ENCODE measurements at regions not wholly inside any gene's neighbourhood (a gene's known extent, or its start where the extent isn't known, plus 50 kb on each side); places are given as distances from the start of the nearest gene placed in this dataset.

DNA sequence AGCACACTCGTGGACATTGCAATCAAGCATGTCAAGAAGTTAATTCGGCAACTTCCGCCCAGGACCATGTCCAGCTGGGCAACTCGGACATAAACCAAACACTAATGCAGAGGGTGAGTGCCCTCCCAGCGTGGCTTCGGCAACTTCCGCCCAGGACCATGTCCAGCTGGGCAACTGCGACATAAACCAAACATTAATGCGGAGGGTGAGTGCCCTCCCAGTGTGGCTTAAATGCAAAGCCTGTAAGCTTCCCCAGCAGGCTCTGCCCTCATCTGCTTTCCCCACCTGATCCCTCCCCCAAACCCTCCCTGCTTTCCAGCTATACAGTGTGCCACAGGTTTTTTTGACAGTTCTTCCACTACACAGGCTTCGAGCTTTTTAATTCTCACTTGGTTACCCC lies 143.4 kb downstream of the PXDC1 start:
- TF ChIP-seq, protein P1, sequence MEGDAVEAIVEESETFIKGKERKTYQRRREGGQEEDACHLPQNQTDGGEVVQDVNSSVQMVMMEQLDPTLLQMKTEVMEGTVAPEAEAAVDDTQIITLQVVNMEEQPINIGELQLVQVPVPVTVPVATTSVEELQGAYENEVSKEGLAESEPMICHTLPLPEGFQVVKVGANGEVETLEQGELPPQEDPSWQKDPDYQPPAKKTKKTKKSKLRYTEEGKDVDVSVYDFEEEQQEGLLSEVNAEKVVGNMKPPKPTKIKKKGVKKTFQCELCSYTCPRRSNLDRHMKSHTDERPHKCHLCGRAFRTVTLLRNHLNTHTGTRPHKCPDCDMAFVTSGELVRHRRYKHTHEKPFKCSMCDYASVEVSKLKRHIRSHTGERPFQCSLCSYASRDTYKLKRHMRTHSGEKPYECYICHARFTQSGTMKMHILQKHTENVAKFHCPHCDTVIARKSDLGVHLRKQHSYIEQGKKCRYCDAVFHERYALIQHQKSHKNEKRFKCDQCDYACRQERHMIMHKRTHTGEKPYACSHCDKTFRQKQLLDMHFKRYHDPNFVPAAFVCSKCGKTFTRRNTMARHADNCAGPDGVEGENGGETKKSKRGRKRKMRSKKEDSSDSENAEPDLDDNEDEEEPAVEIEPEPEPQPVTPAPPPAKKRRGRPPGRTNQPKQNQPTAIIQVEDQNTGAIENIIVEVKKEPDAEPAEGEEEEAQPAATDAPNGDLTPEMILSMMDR (IDR thresholded peaks at IDR 0.05; ENCODE audit: insufficient read depth, low read depth, low read length, missing control alignments) = no peak
- no peak overlapping the region for H3K4me3 ChIP-seq (ENCODE audit: low read length)
- DNase-seq (ENCODE audit: low read depth) = no peak

DNA sequence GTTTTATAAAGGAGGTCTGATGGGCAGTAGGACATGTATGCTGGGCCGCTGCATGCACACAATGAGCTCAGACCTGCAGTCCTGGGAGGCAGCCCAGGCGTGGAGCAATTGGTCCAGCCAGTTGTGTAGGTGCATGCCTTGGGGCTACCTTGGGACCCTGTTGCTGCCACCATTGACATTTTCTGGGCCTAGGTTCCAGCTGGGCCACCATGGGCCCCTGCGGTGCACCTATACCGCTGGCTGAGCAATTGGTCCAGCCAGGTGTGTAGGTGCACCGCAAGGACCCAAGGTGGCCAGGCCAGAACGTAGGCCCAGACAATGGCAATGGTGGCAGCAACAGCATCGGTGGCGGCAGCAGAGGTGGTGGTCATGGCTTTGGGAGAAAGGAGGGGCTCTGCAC lies 143.9 kb downstream of the PXDC1 start:
- TF ChIP-seq, protein P1 (IDR thresholded peaks at IDR 0.05; ENCODE audit: insufficient read depth, low read depth, low read length, missing control alignments) = no peak
- DNase-seq (ENCODE audit: low read depth) = no peak
- H3K4me3 ChIP-seq (ENCODE audit: low read length) = no peak overlapping the region

- DNase-seq (ENCODE audit: low read depth) = no peak
- no peak overlapping the region for H3K4me3 ChIP-seq (ENCODE audit: low read length)
- TF ChIP-seq, protein P1 (IDR thresholded peaks at IDR 0.05; ENCODE audit: insufficient read depth, low read depth, low read length, missing control alignments) = no peak
These were observed 144.3 kb downstream of the PXDC1 start for GRCh38 chr6:3607171-3607570.

DNA sequence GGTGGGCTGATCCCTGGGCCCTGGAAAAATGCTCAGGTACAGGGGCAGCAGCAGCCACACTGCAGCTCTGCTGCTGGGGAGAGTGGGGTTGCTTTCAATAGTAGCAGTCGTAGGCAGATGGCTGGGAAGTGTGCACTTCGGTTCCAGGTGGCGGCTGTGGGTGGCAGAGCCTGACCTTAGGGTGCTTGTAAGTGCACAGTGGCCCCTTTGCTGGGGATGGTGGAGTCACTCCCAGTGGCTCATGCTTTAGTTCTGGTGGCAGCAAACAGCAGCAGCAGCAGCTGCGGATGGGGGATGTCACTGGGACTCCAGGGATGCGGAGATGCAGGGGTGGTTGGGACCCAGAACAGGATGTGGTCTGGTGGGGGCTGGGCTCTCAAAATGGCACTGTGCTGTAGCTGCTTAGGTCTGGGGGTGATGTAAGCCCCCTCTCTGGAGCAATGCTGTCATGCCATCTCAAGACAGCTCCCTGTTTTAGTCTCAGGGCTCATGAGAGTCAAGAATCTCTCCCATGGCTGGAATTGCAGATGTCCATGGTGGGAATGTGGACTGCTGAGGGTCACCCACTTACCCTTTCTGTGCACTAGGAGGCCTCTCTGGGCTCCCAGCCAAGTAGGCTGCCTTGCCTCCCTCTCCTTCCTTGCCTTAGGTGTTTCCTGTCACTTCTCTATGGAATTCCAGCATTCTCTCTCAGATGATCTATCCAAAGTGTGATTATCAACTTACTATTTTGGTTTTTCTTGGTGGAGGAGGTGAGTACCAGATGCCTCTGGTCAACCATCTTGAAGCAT lies 146.7 kb upstream of the SLC22A23 start:
- DNase-seq (ENCODE audit: low read depth) = peak; percentile 48
- TF ChIP-seq, protein P1 (IDR thresholded peaks at IDR 0.05; ENCODE audit: insufficient read depth, low read depth, low read length, missing control alignments) = no peak
- no peak overlapping the region for H3K4me3 ChIP-seq (ENCODE audit: low read length)

GRCh38 chr6:3601570-3601969 lies 144.7 kb upstream of the SLC22A23 start:
- no peak overlapping the region for H3K4me3 ChIP-seq (ENCODE audit: low read length)
- no peak for DNase-seq (ENCODE audit: low read depth)
- TF ChIP-seq, protein P1 (IDR thresholded peaks at IDR 0.05; ENCODE audit: insufficient read depth, low read depth, low read length, missing control alignments) = no peak

- no peak for DNase-seq (ENCODE audit: low read depth)
- H3K4me3 ChIP-seq (ENCODE audit: low read length) = no peak overlapping the region
- TF ChIP-seq, protein P1 (IDR thresholded peaks at IDR 0.05; ENCODE audit: insufficient read depth, low read depth, low read length, missing control alignments) = no peak
These were observed 140.7 kb upstream of the SLC22A23 start for GRCh38 chr6:3597500-3598064.

Data from epithelial cell of esophagus (primary cell).